ENCODE measurements at regions not wholly inside any gene's neighbourhood (a gene's known extent, or its start where the extent isn't known, plus 50 kb on each side); places are given as distances from the start of the nearest gene placed in this dataset.

- TF ChIP-seq EZH2 (IDR thresholded peaks at IDR 0.05; ENCODE audit: insufficient read depth, poor library complexity, severe bottlenecking) = no peak
- no peak for TF ChIP-seq EZH2phosphoT487 (IDR thresholded peaks at IDR 0.05; ENCODE audit: insufficient read depth, low read depth)
These were observed 129.8 kb upstream of the SLC34A2 start for GRCh38 chr4:25525896-25526295.

All from GM23248 (cell line).